Neuronal stem cell (in vitro differentiated cells): ENCODE measurements at regions not wholly inside any gene's neighbourhood (a gene's known extent, or its start where the extent isn't known, plus 50 kb on each side); places are given as distances from the start of the nearest gene placed in this dataset.

Experiments
- DNase-seq: peaks from one replicate; pipeline ENCODE4 v3.0.0-alpha.2; 2013; ENCODE audit warnings: low spot score
- H2AFZ ChIP-seq: one replicate; pipeline ENCODE4 v1.6.1; 2013; ENCODE audit warnings: mild to moderate bottlenecking, low read length, inconsistent platforms
- H2AK5ac ChIP-seq: 2 replicates; pipeline ENCODE4 v1.6.1; 2013; ENCODE audit warnings: low read depth, mild to moderate bottlenecking, inconsistent platforms, low read length, moderate library complexity, mixed read lengths
- H2BK120ac ChIP-seq: 2 replicates; pipeline ENCODE4 v1.6.1; 2013; ENCODE audit warnings: low read depth, mild to moderate bottlenecking, inconsistent platforms, low read length, moderate library complexity, mixed read lengths
- H2BK12ac ChIP-seq: one replicate; pipeline ENCODE4 v1.6.1; 2013; ENCODE audit warnings: low read length, inconsistent platforms
- H2BK15ac ChIP-seq: 2 replicates; pipeline ENCODE4 v1.6.1; 2013; ENCODE audit warnings: mild to moderate bottlenecking, low read length, inconsistent platforms, mixed read lengths
- H2BK5ac ChIP-seq: one replicate; pipeline ENCODE4 v1.6.1; 2013; ENCODE audit warnings: inconsistent platforms, mild to moderate bottlenecking, low read length, moderate library complexity
- H3K14ac ChIP-seq: one replicate; pipeline ENCODE4 v1.6.1; 2013; ENCODE audit warnings: low read length, inconsistent platforms
- H3K18ac ChIP-seq: 2 replicates; pipeline ENCODE4 v1.6.1; 2013; ENCODE audit warnings: low read length, inconsistent platforms
- H3K23ac ChIP-seq: 2 replicates; pipeline ENCODE4 v1.6.1; 2013; ENCODE audit warnings: low read depth, mild to moderate bottlenecking, mixed read lengths, low read length, inconsistent platforms; ENCODE audit not compliant: poor library complexity
- H3K27ac ChIP-seq: replicated peaks from 3 replicates; pipeline ENCODE4 v1.5.1; 2013; ENCODE audit warnings: low read length, inconsistent platforms
- H3K27me3 ChIP-seq, 3 experiments: 2 replicates each; pipeline ENCODE4 v1.6.1; 2013; ENCODE audit warnings: low read length in 3 of 3, mild to moderate bottlenecking in 2 of 3, inconsistent platforms in 1 of 3, low read depth in 1 of 3, mixed read lengths in 1 of 3, moderate library complexity in 1 of 3; ENCODE audit not compliant: control insufficient read depth in 3 of 3, insufficient read depth in 3 of 3
- H3K36me3 ChIP-seq, 2 donors: replicated peaks in 1 of 2; 2 replicates each; pipeline ENCODE4 v1.6.1; 2013; ENCODE audit warnings: low read length in 2 of 2; ENCODE audit not compliant: control insufficient read depth in 2 of 2, insufficient read depth in 2 of 2
- H3K4ac ChIP-seq: 2 replicates; pipeline ENCODE4 v1.6.1; 2013; ENCODE audit warnings: inconsistent platforms, mild to moderate bottlenecking, low read length, moderate library complexity
- H3K4me1 ChIP-seq, 2 donors: 1 replicate in 1 of 2; 2 replicates in 1 of 2; pipeline ENCODE4 v1.6.1; 2013; ENCODE audit warnings: low read length in 2 of 2, low read depth in 1 of 2; ENCODE audit not compliant: control insufficient read depth in 2 of 2, insufficient read depth in 1 of 2
- H3K4me2 ChIP-seq: one replicate; pipeline ENCODE4 v1.6.1; 2013; ENCODE audit warnings: mild to moderate bottlenecking, low read length, inconsistent platforms; ENCODE audit not compliant: insufficient read depth, poor library complexity, severe bottlenecking
- H3K4me3 ChIP-seq, 2 donors: 2 replicates each; pipeline ENCODE4 v1.5.1; 2013; ENCODE audit warnings: low read length in 2 of 2, mild to moderate bottlenecking in 2 of 2, inconsistent platforms in 1 of 2, moderate library complexity in 1 of 2
- H3K79me1 ChIP-seq: one replicate; pipeline ENCODE4 v1.6.1; 2013; ENCODE audit warnings: low read depth, mild to moderate bottlenecking, inconsistent platforms, low read length, moderate library complexity
- H3K9ac ChIP-seq: one replicate; pipeline ENCODE4 v1.6.1; 2013; ENCODE audit warnings: mild to moderate bottlenecking, low read depth, low read length, inconsistent platforms; ENCODE audit not compliant: poor library complexity
- H3K9me3 ChIP-seq, 2 donors: replicated peaks in 1 of 2; 2 replicates each; pipeline versions ENCODE3 to v1.6.1; 2013; ENCODE audit warnings: low read length in 2 of 2, mild to moderate bottlenecking in 2 of 2, inconsistent platforms in 1 of 2, low read depth in 1 of 2, mixed read lengths in 1 of 2, moderate library complexity in 1 of 2; ENCODE audit not compliant: control insufficient read depth in 2 of 2, insufficient read depth in 1 of 2
- H4K8ac ChIP-seq: one replicate; pipeline ENCODE4 v1.6.1; 2013; ENCODE audit warnings: low read depth, mild to moderate bottlenecking, inconsistent platforms, low read length, moderate library complexity
- H4K91ac ChIP-seq: one replicate; pipeline ENCODE4 v1.6.1; 2013; ENCODE audit warnings: low read length, low read depth, mild to moderate bottlenecking, inconsistent platforms; ENCODE audit not compliant: poor library complexity
- WGBS, 2 donors: extraction: QIAGEN DNeasy Blood & Tissue Kit; methylation state at CpG; one replicate each; pipeline ENCODE4 v1.1.7; 2013; ENCODE audit warnings: missing lambda C conversion rate in 2 of 2, mixed read lengths in 1 of 2; ENCODE audit not compliant: insufficient read length in 2 of 2, insufficient replicate concordance in 1 of 2; ENCODE audit errors: extremely low coverage in 2 of 2; 5-methylcytosine and 5-hydroxymethylcytosine counted together

DNA sequence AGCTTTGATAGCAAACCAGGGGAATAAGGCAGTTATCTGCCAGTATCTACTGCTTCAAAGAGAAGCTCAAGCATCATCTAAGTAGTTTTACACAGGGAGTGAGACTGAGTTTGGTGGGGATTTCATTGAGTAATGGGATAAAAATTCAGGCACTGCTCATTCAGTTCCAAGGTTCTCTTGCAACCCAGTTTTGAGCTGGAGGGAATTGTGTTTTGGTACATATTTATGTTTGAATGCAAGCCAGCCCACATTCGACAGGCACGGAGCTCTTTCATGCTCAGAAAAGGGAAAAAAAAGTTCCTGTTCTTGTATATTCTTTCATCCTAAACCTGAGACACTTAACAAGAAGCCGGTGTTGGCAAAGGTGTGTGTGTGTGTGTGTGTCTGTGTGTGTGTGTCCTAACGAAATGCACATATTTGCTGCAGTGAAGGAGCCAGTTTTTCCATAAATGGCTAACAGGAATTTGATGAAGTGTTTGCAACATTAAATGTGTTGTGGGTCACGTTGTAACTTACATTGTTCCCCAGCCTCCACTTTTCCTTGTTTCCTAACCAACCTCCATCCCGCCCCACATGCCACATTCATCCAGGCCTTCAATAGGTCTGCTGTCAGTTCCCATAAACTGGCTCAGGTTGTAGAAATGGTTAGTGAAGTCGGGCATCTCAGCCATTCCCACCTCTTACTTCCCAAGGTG is 311.1 kb downstream of the TXNL1 start:
- H3K4me2 ChIP-seq: no peak overlapping the region
- H2BK5ac ChIP-seq: no peak overlapping the region
- H2BK15ac ChIP-seq: no peak overlapping the region
- peaks cover 2 to 5% of the 10 kb centered on the region in 2 donors for H3K4me1 ChIP-seq
- DNase-seq: no peak
- no peaks in the 10 kb centered on the region for H3K9me3 ChIP-seq
- no peak overlapping the region for H3K18ac ChIP-seq
- H3K4me3 ChIP-seq: no peak overlapping the region
- H2BK12ac ChIP-seq: no peak overlapping the region
- H3K36me3 ChIP-seq: no peaks in the 10 kb centered on the region
- WGBS, 2 donors: no CpG with 5 or more reads among the region's 7 CpGs
- H3K79me1 ChIP-seq: no peaks in the 10 kb centered on the region
- H2BK120ac ChIP-seq: no peak overlapping the region
- no peak overlapping the region for H3K9ac ChIP-seq
- no peak overlapping the region for H3K27ac ChIP-seq
- no peak overlapping the region for H4K8ac ChIP-seq
- no peak overlapping the region for H2AK5ac ChIP-seq
- H3K14ac ChIP-seq: no peak overlapping the region
- no peaks in the 10 kb centered on the region for H3K27me3 ChIP-seq
- no peak overlapping the region for H3K23ac ChIP-seq
- H3K4ac ChIP-seq: no peak overlapping the region
- H4K91ac ChIP-seq: no peak overlapping the region
- peak overlapping the region; percentile 49 for H2AFZ ChIP-seq

GRCh38 chr18:56326336-56327072 is 311.9 kb downstream of the TXNL1 start:
- Histone ChIP-seq H3K36me3 (no peaks in the 10 kb centered on the region), H2BK12ac (no peak overlapping the region), H3K9me3 (no peaks in the 10 kb centered on the region), H3K14ac (no peak overlapping the region), H3K4me2 (no peak overlapping the region), H2BK5ac (no peak overlapping the region), H3K9ac (no peak overlapping the region), H3K79me1 (no peaks in the 10 kb centered on the region), H3K4me1 (peaks cover 4 to 7% of the 10 kb centered on the region in 2 donors), H3K27me3 (no peaks in the 10 kb centered on the region), H3K23ac (no peak overlapping the region), H4K91ac (no peak overlapping the region), H2AK5ac (no peak overlapping the region), H4K8ac (no peak overlapping the region), H3K27ac (no peak overlapping the region), H2AFZ (peak overlapping the region; percentile 49), H3K4ac (no peak overlapping the region), H2BK120ac (no peak overlapping the region), H2BK15ac (no peak overlapping the region), H3K18ac (no peak overlapping the region), H3K4me3 (no peak overlapping the region)
- DNase-seq: no peak
- no CpG with 5 or more reads among the region's 3 CpGs for WGBS, 2 donors

DNA sequence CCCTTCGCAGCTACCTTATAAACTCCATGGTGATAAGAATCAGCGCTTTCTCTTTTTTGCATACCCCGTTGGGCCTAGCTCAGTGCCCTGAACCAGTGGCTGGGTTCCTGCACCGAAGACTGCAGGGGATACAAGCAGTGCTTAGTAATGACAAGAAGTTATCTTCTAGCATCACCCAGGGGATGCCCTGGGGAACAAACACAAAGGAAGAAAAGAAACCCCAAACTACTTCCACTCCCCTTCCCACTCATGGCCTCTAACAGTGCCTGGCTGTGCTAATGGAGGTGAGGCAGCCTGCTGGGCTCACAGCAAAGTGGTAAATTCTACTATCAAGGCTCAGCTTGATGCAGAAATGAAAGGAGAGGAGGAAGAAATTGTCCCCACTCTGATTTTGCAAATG is 314.7 kb downstream of the TXNL1 start:
- Histone ChIP-seq H3K9me3 (no peaks in the 10 kb centered on the region), H3K27me3 (no peaks in the 10 kb centered on the region), H3K36me3 (no peaks in the 10 kb centered on the region), H3K18ac (no peak overlapping the region), H3K4me1 (peaks cover 4 to 7% of the 10 kb centered on the region in 2 donors), H2BK120ac (no peak overlapping the region), H3K9ac (no peak overlapping the region), H2AFZ (no peak overlapping the region), H3K23ac (no peak overlapping the region), H3K14ac (no peak overlapping the region), H3K4me2 (no peak overlapping the region), H4K91ac (no peak overlapping the region), H3K4ac (no peak overlapping the region), H2BK15ac (no peak overlapping the region), H3K4me3 (no peak overlapping the region), H3K79me1 (no peaks in the 10 kb centered on the region), H3K27ac (no peak overlapping the region), H2AK5ac (no peak overlapping the region), H2BK5ac (no peak overlapping the region), H2BK12ac (no peak overlapping the region), H4K8ac (no peak overlapping the region)
- no CpG with 5 or more reads among the region's 4 CpGs for WGBS, 2 donors
- DNase-seq: no peak

DNA sequence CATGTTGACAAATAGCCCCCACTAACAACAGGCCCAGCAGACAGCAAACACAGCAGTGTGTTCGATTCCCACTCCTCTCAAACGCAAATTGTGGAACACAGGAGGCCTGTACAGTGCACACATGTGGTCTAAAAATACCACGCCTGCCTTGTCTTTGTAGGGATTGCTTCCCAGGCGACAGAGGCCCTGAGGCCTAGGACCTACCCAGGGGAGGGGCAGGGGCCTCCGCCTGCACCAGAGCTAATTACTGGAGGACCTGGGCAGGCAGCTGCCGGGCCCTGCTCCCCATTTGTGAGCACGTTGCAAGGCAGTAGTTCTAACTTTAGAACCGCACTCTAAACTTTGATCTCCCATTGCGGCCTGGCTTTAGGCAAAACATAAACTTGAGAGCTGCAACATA is 316.0 kb downstream of the TXNL1 start:
- no peaks in the 10 kb centered on the region for H3K79me1 ChIP-seq
- H3K4me3 ChIP-seq: no peak overlapping the region
- H3K9ac ChIP-seq: no peak overlapping the region
- H3K4ac ChIP-seq: no peak overlapping the region
- no peak overlapping the region for H2BK15ac ChIP-seq
- H3K27me3 ChIP-seq: no peaks in the 10 kb centered on the region
- DNase-seq: peak; percentile 8
- H4K91ac ChIP-seq: no peak overlapping the region
- H4K8ac ChIP-seq: no peak overlapping the region
- H2BK5ac ChIP-seq: no peak overlapping the region
- no peak overlapping the region for H2BK120ac ChIP-seq
- no peaks in the 10 kb centered on the region for H3K36me3 ChIP-seq
- H3K18ac ChIP-seq: peak overlapping the region; percentile 4
- H2AK5ac ChIP-seq: no peak overlapping the region
- H3K23ac ChIP-seq: no peak overlapping the region
- peak overlapping the region; percentile 80 for H2AFZ ChIP-seq
- WGBS, 2 donors: no CpG with 5 or more reads among the region's 9 CpGs
- H3K4me1 ChIP-seq: peaks cover 4 to 7% of the 10 kb centered on the region in 2 donors
- H3K4me2 ChIP-seq: no peak overlapping the region
- H3K9me3 ChIP-seq: no peaks in the 10 kb centered on the region
- H3K14ac ChIP-seq: no peak overlapping the region
- H3K27ac ChIP-seq: no peak overlapping the region
- no peak overlapping the region for H2BK12ac ChIP-seq
